Caki2 (cell line): ENCODE measurements at regions not wholly inside any gene's neighbourhood (a gene's known extent, or its start where the extent isn't known, plus 50 kb on each side); places are given as distances from the start of the nearest gene placed in this dataset.
"Not testable (repeated sequence)": the region's sequence is repeated elsewhere in the genome, so short reads cannot be mapped to it uniquely, and the experiment has no call there.

ENCODE experiments used
- DNase-seq: peaks from one replicate; pipeline ENCODE4 v3.0.0-alpha.2; 2015; ENCODE audit warnings: low read depth
- in situ Hi-C: cut with HindIII; loops from 2 replicates; pipeline ENCODE4 v1.10.0; 2016; ENCODE audit warnings: low sequenced_read_pairs, low pct_unique_long_range_greater_than_20kb, mixed read lengths

GRCh38 chr21:35469498-35469897 lies 420.4 kb upstream of the RUNX1 start:
- in situ Hi-C loops, result no loop called here
- no peak for DNase-seq

GRCh38 chr21:35468991-35469390 lies 419.9 kb upstream of the RUNX1 start:
- DNase-seq, result no peak
- in situ Hi-C loops, result no loop called here

- no peak for DNase-seq
- in situ Hi-C loops, result no loop called here
Measured at GRCh38 chr21:35467566-35467965, 418.5 kb upstream of the RUNX1 start.

GRCh38 chr21:35466681-35467080 lies 417.6 kb upstream of the RUNX1 start:
- DNase-seq, in situ Hi-C loops: not testable (repeated sequence)

- no peak for DNase-seq
- in situ Hi-C loops, result no loop called here
Measured at GRCh38 chr21:35465741-35466140, 416.6 kb upstream of the RUNX1 start.

GRCh38 chr21:35461700-35462099 lies 412.6 kb upstream of the RUNX1 start:
- in situ Hi-C loops, result no loop called here
- no peak for DNase-seq

- no peak for DNase-seq
- in situ Hi-C loops, result no loop called here
Measured at GRCh38 chr21:35460441-35460840, 411.3 kb upstream of the RUNX1 start.

- DNase-seq, result no peak
- in situ Hi-C loops, result no loop called here
Measured at GRCh38 chr21:35458405-35458804, 409.3 kb upstream of the RUNX1 start.

GRCh38 chr21:35457097-35457804 lies 408.1 kb upstream of the RUNX1 start:
- DNase-seq, result no peak
- in situ Hi-C loops, result no loop called here

- no peak for DNase-seq
- in situ Hi-C loops, result no loop called here
Measured at GRCh38 chr21:35451276-35451675, 402.2 kb upstream of the RUNX1 start.

- DNase-seq, result no peak
- in situ Hi-C loops, result no loop called here
Measured at GRCh38 chr21:35450830-35451229, 401.7 kb upstream of the RUNX1 start.

- in situ Hi-C loops, result no loop called here
- no peak for DNase-seq
Measured at GRCh38 chr21:35449846-35450245, 400.7 kb upstream of the RUNX1 start.

- in situ Hi-C loops, result no loop called here
- DNase-seq, result no peak
Measured at GRCh38 chr21:35448876-35449599, 399.9 kb upstream of the RUNX1 start.

GRCh38 chr21:35444391-35444790 lies 395.3 kb upstream of the RUNX1 start:
- DNase-seq, result no peak
- in situ Hi-C loops, result no loop called here

- in situ Hi-C loops, result no loop called here
- DNase-seq, result no peak
Measured at GRCh38 chr21:35441868-35442582, 392.9 kb upstream of the RUNX1 start.

- no peak for DNase-seq
- in situ Hi-C loops, result no loop called here
Measured at GRCh38 chr21:35438643-35439404, 389.7 kb upstream of the RUNX1 start.

GRCh38 chr21:35437941-35438340 lies 388.8 kb upstream of the RUNX1 start:
- in situ Hi-C loops, result no loop called here
- no peak for DNase-seq

GRCh38 chr21:35436899-35437298 lies 387.8 kb upstream of the RUNX1 start:
- in situ Hi-C loops, result no loop called here
- DNase-seq, result no peak

GRCh38 chr21:35432601-35433000 lies 383.5 kb upstream of the RUNX1 start:
- DNase-seq, in situ Hi-C loops: not testable (repeated sequence)
